WTC11 (cell line): ENCODE measurements at regions not wholly inside any gene's neighbourhood (a gene's known extent, or its start where the extent isn't known, plus 50 kb on each side); places are given as distances from the start of the nearest gene placed in this dataset.

Experiments used
- CREB1 ChIP-seq: sonication (generic); formaldehyde crosslinking; IDR thresholded peaks from 2 replicates; pipeline ENCODE4 v1.8.0; 2023; ENCODE audit warnings: mild to moderate bottlenecking, missing genetic modification reagents
- CTCF ChIP-seq: fragments of 200-600 bp; IDR thresholded peaks from 2 replicates; pipeline ENCODE4 v1.8.0; 2022; ENCODE audit warnings: antibody characterized with exemption
- IRF1 ChIP-seq: sonication (generic); formaldehyde crosslinking; IDR thresholded peaks from 2 replicates; pipeline ENCODE4 v1.8.0; 2023; ENCODE audit warnings: missing genetic modification reagents
- NFATC4 ChIP-seq: fragments of 250-450 bp; sonication (Bioruptor Pico); IDR thresholded peaks from 2 replicates; pipeline ENCODE4 v1.9.0; 2021; ENCODE audit warnings: mild to moderate bottlenecking
- NFYB ChIP-seq: sonication (generic); formaldehyde crosslinking; conservative IDR thresholded peaks from 2 replicates; pipeline ENCODE4 v1.8.0; 2022; ENCODE audit warnings: low read depth, missing genetic modification reagents
- NR3C1 ChIP-seq: sonication (generic); formaldehyde crosslinking; conservative IDR thresholded peaks from 2 replicates; pipeline ENCODE4 v1.8.1; 2023; ENCODE audit warnings: low read depth, mild to moderate bottlenecking, missing genetic modification reagents
- SP1 ChIP-seq: sonication (generic); formaldehyde crosslinking; conservative IDR thresholded peaks from 2 replicates; pipeline ENCODE4 v1.8.1; 2022; ENCODE audit warnings: missing genetic modification reagents
- USF1 ChIP-seq: sonication (generic); formaldehyde crosslinking; IDR thresholded peaks from 2 replicates; pipeline ENCODE4 v1.8.0; 2022; ENCODE audit warnings: mild to moderate bottlenecking, missing genetic modification reagents
- ZNF232 ChIP-seq: sonication (generic); formaldehyde crosslinking; IDR thresholded peaks from 2 replicates; pipeline ENCODE4 v1.8.0; 2022; ENCODE audit warnings: mild to moderate bottlenecking, missing genetic modification reagents
- TF ChIP-seq, protein P1 (sequence below): sonication (generic); formaldehyde crosslinking; IDR thresholded peaks from 2 replicates; pipeline ENCODE4 v1.8.0; 2022; ENCODE audit warnings: mild to moderate bottlenecking, missing genetic modification reagents
- TF ChIP-seq, protein P2 (sequence below): sonication (generic); formaldehyde crosslinking; IDR thresholded peaks from 2 replicates; pipeline ENCODE4 v1.8.1; 2023; ENCODE audit warnings: mild to moderate bottlenecking, moderate library complexity, missing genetic modification reagents

- TF ChIP-seq, protein P1, sequence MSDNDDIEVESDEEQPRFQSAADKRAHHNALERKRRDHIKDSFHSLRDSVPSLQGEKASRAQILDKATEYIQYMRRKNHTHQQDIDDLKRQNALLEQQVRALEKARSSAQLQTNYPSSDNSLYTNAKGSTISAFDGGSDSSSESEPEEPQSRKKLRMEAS, result no peak
- TF ChIP-seq, protein P2, sequence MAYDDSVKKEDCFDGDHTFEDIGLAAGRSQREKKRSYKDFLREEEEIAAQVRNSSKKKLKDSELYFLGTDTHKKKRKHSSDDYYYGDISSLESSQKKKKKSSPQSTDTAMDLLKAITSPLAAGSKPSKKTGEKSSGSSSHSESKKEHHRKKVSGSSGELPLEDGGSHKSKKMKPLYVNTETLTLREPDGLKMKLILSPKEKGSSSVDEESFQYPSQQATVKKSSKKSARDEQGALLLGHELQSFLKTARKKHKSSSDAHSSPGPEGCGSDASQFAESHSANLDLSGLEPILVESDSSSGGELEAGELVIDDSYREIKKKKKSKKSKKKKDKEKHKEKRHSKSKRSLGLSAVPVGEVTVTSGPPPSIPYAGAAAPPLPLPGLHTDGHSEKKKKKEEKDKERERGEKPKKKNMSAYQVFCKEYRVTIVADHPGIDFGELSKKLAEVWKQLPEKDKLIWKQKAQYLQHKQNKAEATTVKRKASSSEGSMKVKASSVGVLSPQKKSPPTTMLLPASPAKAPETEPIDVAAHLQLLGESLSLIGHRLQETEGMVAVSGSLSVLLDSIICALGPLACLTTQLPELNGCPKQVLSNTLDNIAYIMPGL (CRISPR knock-in tag), result no peak
- TF ChIP-seq SP1 (CRISPR knock-in tag) (no peak), IRF1 (CRISPR knock-in tag) (no peak), NFYB (no peak), NFATC4 (CRISPR knock-in tag) (no peak), CTCF (no peak), NR3C1 (CRISPR knock-in tag) (no peak), CREB1 (no peak), ZNF232 (no peak), USF1 (CRISPR knock-in tag) (no peak)
Observed at GRCh38 chr9:82375041-82375440, 386.5 kb downstream of the SPATA31D1 start.
